Esophagus muscularis mucosa (tissue), 4 donors: ENCODE measurements at regions not wholly inside any gene's neighbourhood (a gene's known extent, or its start where the extent isn't known, plus 50 kb on each side); places are given as distances from the start of the nearest gene placed in this dataset.

Experiments used
- EP300 ChIP-seq: sonication (generic); formaldehyde crosslinking; IDR thresholded peaks from one replicate; pipeline ENCODE4 v1.6.1; 2017; ENCODE audit warnings: antibody characterized with exemption
- POLR2A ChIP-seq: fragments of 450-650 bp; IDR thresholded peaks from one replicate; pipeline ENCODE4 v1.6.1; 2017; ENCODE audit warnings: antibody characterized with exemption, moderate library complexity, mild to moderate bottlenecking, low read depth
- POLR2AphosphoS5 ChIP-seq, 2 donors: sonication (generic); formaldehyde crosslinking; IDR thresholded peaks; one replicate each; pipeline ENCODE4 v1.6.1; 2017; ENCODE audit warnings: antibody characterized with exemption in 2 of 2
- TF ChIP-seq, protein P1 (sequence below), 3 experiments: fragments of 200-600 bp in 2 of 3; fragments of 450-650 bp in 1 of 3; sonication (generic) in 2 of 3; IDR thresholded peaks; one replicate each; pipeline ENCODE4 v1.5.1; 2017 to 2019; ENCODE audit warnings: antibody characterized with exemption in 3 of 3, mild to moderate bottlenecking in 2 of 3, moderate library complexity in 1 of 3

DNA sequence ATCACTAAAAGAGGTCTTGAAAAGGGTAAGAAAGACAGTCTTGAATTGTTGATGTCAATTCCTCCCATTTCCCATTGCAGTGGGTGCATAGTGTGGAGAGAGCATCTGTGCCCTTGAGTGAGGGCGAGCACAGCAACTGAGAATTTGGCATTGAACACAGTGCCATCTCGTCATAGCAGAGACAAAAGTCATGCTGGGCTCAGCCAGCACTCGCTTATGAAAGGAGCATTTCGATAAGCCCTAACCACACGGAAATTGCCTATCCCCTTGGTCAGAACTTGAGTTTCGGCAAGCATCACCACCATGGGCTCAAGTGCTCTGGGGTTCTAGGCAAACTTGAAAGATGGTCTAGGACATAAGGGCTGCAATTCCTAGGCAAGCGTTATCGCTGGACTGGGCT is 712.8 kb upstream of the CDH10 start:
- TF ChIP-seq, protein P1, sequence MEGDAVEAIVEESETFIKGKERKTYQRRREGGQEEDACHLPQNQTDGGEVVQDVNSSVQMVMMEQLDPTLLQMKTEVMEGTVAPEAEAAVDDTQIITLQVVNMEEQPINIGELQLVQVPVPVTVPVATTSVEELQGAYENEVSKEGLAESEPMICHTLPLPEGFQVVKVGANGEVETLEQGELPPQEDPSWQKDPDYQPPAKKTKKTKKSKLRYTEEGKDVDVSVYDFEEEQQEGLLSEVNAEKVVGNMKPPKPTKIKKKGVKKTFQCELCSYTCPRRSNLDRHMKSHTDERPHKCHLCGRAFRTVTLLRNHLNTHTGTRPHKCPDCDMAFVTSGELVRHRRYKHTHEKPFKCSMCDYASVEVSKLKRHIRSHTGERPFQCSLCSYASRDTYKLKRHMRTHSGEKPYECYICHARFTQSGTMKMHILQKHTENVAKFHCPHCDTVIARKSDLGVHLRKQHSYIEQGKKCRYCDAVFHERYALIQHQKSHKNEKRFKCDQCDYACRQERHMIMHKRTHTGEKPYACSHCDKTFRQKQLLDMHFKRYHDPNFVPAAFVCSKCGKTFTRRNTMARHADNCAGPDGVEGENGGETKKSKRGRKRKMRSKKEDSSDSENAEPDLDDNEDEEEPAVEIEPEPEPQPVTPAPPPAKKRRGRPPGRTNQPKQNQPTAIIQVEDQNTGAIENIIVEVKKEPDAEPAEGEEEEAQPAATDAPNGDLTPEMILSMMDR (IDR thresholded peaks at IDR 0.05): no peak
- TF ChIP-seq POLR2A: no peak
- no peak for TF ChIP-seq POLR2AphosphoS5 (IDR thresholded peaks at IDR 0.05)
- no peak for TF ChIP-seq EP300
